VCaP (cell line): ENCODE measurements at regions not wholly inside any gene's neighbourhood (a gene's known extent, or its start where the extent isn't known, plus 50 kb on each side); places are given as distances from the start of the nearest gene placed in this dataset.

Experiments used
- H3K27ac ChIP-seq: fragments of 450-650 bp; 2 replicates; pipeline ENCODE4 v1.5.1; 2017
- CTCF ChIP-seq: fragments of 450-650 bp; conservative IDR thresholded peaks from 2 replicates; pipeline ENCODE4 v1.5.1; 2017; ENCODE audit warnings: mild to moderate bottlenecking, moderate library complexity

GRCh38 chr6:71414486-71414885 is 125.9 kb downstream of the OGFRL1 start:
- no peak overlapping the region for H3K27ac ChIP-seq
- no peak for TF ChIP-seq CTCF

GRCh38 chr6:71419217-71420094 is 130.8 kb downstream of the OGFRL1 start:
- peak overlapping the region; percentile 76 for H3K27ac ChIP-seq

GRCh38 chr6:71420095-71420692 is 131.6 kb downstream of the OGFRL1 start:
- peak overlapping the region; percentile 76 for H3K27ac ChIP-seq
- peak; percentile 56 for TF ChIP-seq CTCF

More at GRCh38 chr6:71419217-71420094, 130.8 kb downstream of the OGFRL1 start:
- no peak for TF ChIP-seq CTCF

GRCh38 chr6:71420693-71421328 is 132.2 kb downstream of the OGFRL1 start:
- peak overlapping the region; percentile 76 for H3K27ac ChIP-seq
- TF ChIP-seq CTCF: no peak

- H3K27ac ChIP-seq: peak overlapping the region; percentile 76
- TF ChIP-seq CTCF: no peak
These were observed 133.0 kb downstream of the OGFRL1 start for GRCh38 chr6:71421611-71422010.

- TF ChIP-seq CTCF: no peak
- no peak overlapping the region for H3K27ac ChIP-seq
These were observed 141.4 kb downstream of the OGFRL1 start for GRCh38 chr6:71430018-71430417.

- no peak overlapping the region for H3K27ac ChIP-seq
- TF ChIP-seq CTCF: no peak
These were observed 144.8 kb downstream of the OGFRL1 start for GRCh38 chr6:71433441-71433840.
